NCI-H510A treated with DMSO at 0.1 percent for 48 hours (cell line): ENCODE measurements at regions not wholly inside any gene's neighbourhood (a gene's known extent, or its start where the extent isn't known, plus 50 kb on each side); places are given as distances from the start of the nearest gene placed in this dataset.

Experiments
- DNase-seq: peaks from one replicate; lab custom pipeline; 2025; lab: John Stamatoyannopoulos, UW

GRCh38 chr6:6918216-6918983 is 189.4 kb upstream of the RREB1 start:
- DNase-seq: no peak

GRCh38 chr6:6919173-6919572 is 188.6 kb upstream of the RREB1 start:
- DNase-seq: no peak

- DNase-seq: no peak
Measured at GRCh38 chr6:6920114-6920986, 187.4 kb upstream of the RREB1 start.

- no peak for DNase-seq
Measured at GRCh38 chr6:6920987-6921313, 186.8 kb upstream of the RREB1 start.

GRCh38 chr6:6922166-6922565 is 185.6 kb upstream of the RREB1 start:
- no peak for DNase-seq

GRCh38 chr6:6923605-6924004 is 184.2 kb upstream of the RREB1 start:
- DNase-seq: no peak

GRCh38 chr6:6924708-6925107 is 183.1 kb upstream of the RREB1 start:
- no peak for DNase-seq

GRCh38 chr6:6925391-6926164 is 182.2 kb upstream of the RREB1 start:
- no peak for DNase-seq

- DNase-seq: no peak
Measured at GRCh38 chr6:6926856-6927255, 180.9 kb upstream of the RREB1 start.

- no peak for DNase-seq
Measured at GRCh38 chr6:6927521-6928361, 180.0 kb upstream of the RREB1 start.

- DNase-seq: no peak
Measured at GRCh38 chr6:6930223-6930880, 177.4 kb upstream of the RREB1 start.

GRCh38 chr6:6931071-6932025 is 176.4 kb upstream of the RREB1 start:
- DNase-seq: no peak

GRCh38 chr6:6932341-6932740 is 175.4 kb upstream of the RREB1 start:
- DNase-seq: no peak

- no peak for DNase-seq
Measured at GRCh38 chr6:6932968-6933367, 174.8 kb upstream of the RREB1 start.

GRCh38 chr6:6940031-6941025 is 167.4 kb upstream of the RREB1 start:
- DNase-seq: no peak

- DNase-seq: no peak
Measured at GRCh38 chr6:6941201-6941600, 166.6 kb upstream of the RREB1 start.

- DNase-seq: no peak
Measured at GRCh38 chr6:6942091-6942490, 165.7 kb upstream of the RREB1 start.

GRCh38 chr6:6942831-6943230 is 164.9 kb upstream of the RREB1 start:
- DNase-seq: peak; percentile 45

GRCh38 chr6:6943421-6943820 is 164.3 kb upstream of the RREB1 start:
- no peak for DNase-seq
